Keratinocyte (primary cell): ENCODE measurements at regions not wholly inside any gene's neighbourhood (a gene's known extent, or its start where the extent isn't known, plus 50 kb on each side); places are given as distances from the start of the nearest gene placed in this dataset.

Experiments
- DNase-seq: peaks from one replicate; pipeline ENCODE4 v3.0.0-alpha.2; 2011; ENCODE audit warnings: low read depth, missing footprints, low spot score
- FAIRE-seq: peaks from 2 replicates; lab custom pipeline; 2011; peaks lifted over from hg19 to GRCh38; lab: Jason Lieb, UNC
- H2AFZ ChIP-seq: 2 replicates; pipeline ENCODE4 v1.6.0; 2012; ENCODE audit warnings: low read length, control low read depth, inconsistent platforms; ENCODE audit not compliant: control insufficient read depth
- H3K27ac ChIP-seq: 2 replicates; pipeline ENCODE4 v1.5.1; 2011; ENCODE audit warnings: low read length; ENCODE audit not compliant: control insufficient read depth, insufficient read depth
- H3K27me3 ChIP-seq: 3 replicates; pipeline ENCODE4 v1.6.0; 2011; ENCODE audit warnings: low read length; ENCODE audit not compliant: control insufficient read depth, insufficient read depth; ENCODE audit errors: extremely low read depth
- H3K36me3 ChIP-seq, 2 experiments: 2 replicates in 1 of 2; 3 replicates in 1 of 2; pipeline ENCODE4 v1.5.1; 2011; ENCODE audit warnings: low read length in 2 of 2, mild to moderate bottlenecking in 1 of 2; ENCODE audit not compliant: control insufficient read depth in 2 of 2, insufficient read depth in 2 of 2; ENCODE audit errors: extremely low read depth in 1 of 2
- H3K4me1 ChIP-seq: 3 replicates; pipeline ENCODE4 v1.5.1; 2011; ENCODE audit warnings: low read length; ENCODE audit not compliant: control insufficient read depth, insufficient read depth; ENCODE audit errors: extremely low read depth
- H3K4me2 ChIP-seq: 3 replicates; pipeline ENCODE4 v1.6.0; 2011; ENCODE audit warnings: low read depth, low read length; ENCODE audit not compliant: control insufficient read depth, insufficient read depth; ENCODE audit errors: extremely low read depth
- H3K4me3 ChIP-seq, 3 experiments: fragments of 200-600 bp in 1 of 3; sonication (generic) in 1 of 3; 2 replicates in 2 of 3; 3 replicates in 1 of 3; pipeline ENCODE4 v1.5.1; 2011 to 2016; ENCODE audit warnings: low read length in 3 of 3, mild to moderate bottlenecking in 3 of 3, control low read depth in 2 of 3, inconsistent platforms in 1 of 3, low read depth in 1 of 3, mixed read lengths in 1 of 3, mixed run types in 1 of 3, moderate library complexity in 1 of 3; ENCODE audit not compliant: control insufficient read depth in 2 of 3, insufficient read depth in 2 of 3; ENCODE audit errors: extremely low read depth in 1 of 3
- H3K79me2 ChIP-seq: 2 replicates; pipeline ENCODE4 v1.6.0; 2012; ENCODE audit warnings: low read length; ENCODE audit not compliant: control insufficient read depth, insufficient read depth
- H3K9ac ChIP-seq: 3 replicates; pipeline ENCODE4 v1.6.0; 2011; ENCODE audit warnings: low read length; ENCODE audit not compliant: control insufficient read depth, insufficient read depth; ENCODE audit errors: extremely low read depth
- H3K9me1 ChIP-seq: 3 replicates; pipeline ENCODE4 v1.6.0; 2011; ENCODE audit warnings: low read length; ENCODE audit not compliant: control insufficient read depth, insufficient read depth; ENCODE audit errors: extremely low read depth
- H3K9me3 ChIP-seq: 2 replicates; pipeline ENCODE4 v1.5.1; 2012; ENCODE audit warnings: low read depth, low read length; ENCODE audit not compliant: control insufficient read depth
- H4K20me1 ChIP-seq: 3 replicates; pipeline ENCODE4 v1.6.0; 2011; ENCODE audit warnings: low read length; ENCODE audit not compliant: control insufficient read depth, insufficient read depth; ENCODE audit errors: extremely low read depth
- CTCF ChIP-seq, 3 experiments: IDR thresholded peaks in 1 of 3; conservative IDR thresholded peaks in 1 of 3; optimal IDR thresholded peaks in 1 of 3; 2 replicates in 2 of 3; 3 replicates in 1 of 3; pipeline versions ENCODE3 to v1.5.1; 2011; ENCODE audit warnings: low read length in 3 of 3, mild to moderate bottlenecking in 3 of 3, moderate library complexity in 2 of 3, control low read depth in 1 of 3, inconsistent platforms in 1 of 3; ENCODE audit not compliant: insufficient read depth in 2 of 3; ENCODE audit errors: extremely low read depth in 1 of 3
- EZH2 ChIP-seq: IDR thresholded peaks from one replicate; pipeline ENCODE4 v1.6.1; 2012; ENCODE audit warnings: inconsistent platforms, mild to moderate bottlenecking, low read length, moderate library complexity
- dilution Hi-C: fragments of 300-500 bp; cut with MboI; formaldehyde crosslinking; loops from one replicate; pipeline ENCODE4 v1.7.0; 2020; ENCODE audit warnings: low sequenced_read_pairs; ENCODE audit not compliant: extremely low pct_ligation_motif_present

- DNase-seq (no peak), FAIRE-seq (no peak)
- Histone ChIP-seq H2AFZ (no peak overlapping the region), H3K4me2 (no peak overlapping the region), H3K9ac (no peak overlapping the region), H3K27me3 (no peaks in the 10 kb centered on the region), H3K4me1 (no peaks in the 10 kb centered on the region), H3K36me3 (no peaks in the 10 kb centered on the region), H3K9me1 (no peaks in the 10 kb centered on the region), H4K20me1 (no peaks in the 10 kb centered on the region), H3K79me2 (no peaks in the 10 kb centered on the region), H3K4me3 (no peak overlapping the region), H3K9me3 (no peaks in the 10 kb centered on the region), H3K27ac (no peak overlapping the region)
- dilution Hi-C loops = no loop called here
- TF ChIP-seq EZH2 (no peak), CTCF (optimal IDR thresholded peaks at IDR 0.05 in 1 of 3, IDR thresholded peaks at IDR 0.05 in 1 of 3, conservative IDR thresholded peaks at IDR 0.05 in 1 of 3; ENCODE audit: extremely low read depth in 1 of 3, insufficient read depth in 2 of 3, low read length in 3 of 3) (no peak)
Measured at GRCh38 chr10:108064746-108065260, 900.3 kb upstream of the SORCS1 start.

GRCh38 chr10:108060246-108060645 lies 895.7 kb upstream of the SORCS1 start:
- TF ChIP-seq EZH2 = no peak
- TF ChIP-seq CTCF (optimal IDR thresholded peaks at IDR 0.05 in 1 of 3, IDR thresholded peaks at IDR 0.05 in 1 of 3, conservative IDR thresholded peaks at IDR 0.05 in 1 of 3; ENCODE audit: extremely low read depth in 1 of 3, insufficient read depth in 2 of 3, low read length in 3 of 3) = no peak
- Histone ChIP-seq H3K36me3 (no peaks in the 10 kb centered on the region), H3K9ac (no peak overlapping the region), H3K27ac (no peak overlapping the region), H4K20me1 (no peaks in the 10 kb centered on the region), H2AFZ (no peak overlapping the region), H3K27me3 (no peaks in the 10 kb centered on the region), H3K4me1 (no peaks in the 10 kb centered on the region), H3K4me2 (no peak overlapping the region), H3K79me2 (no peaks in the 10 kb centered on the region), H3K9me3 (no peaks in the 10 kb centered on the region), H3K9me1 (no peaks in the 10 kb centered on the region), H3K4me3 (no peak overlapping the region)
- no peak for DNase-seq
- dilution Hi-C loops = no loop called here
- no peak for FAIRE-seq
